Spleen (tissue), 11 donors: ENCODE measurements at regions not wholly inside any gene's neighbourhood (a gene's known extent, or its start where the extent isn't known, plus 50 kb on each side); places are given as distances from the start of the nearest gene placed in this dataset.

Source experiments
- DNase-seq: peaks from one replicate; pipeline ENCODE4 v3.0.0-alpha.2; 2020
- H3K27ac ChIP-seq, 8 donors: fragments of 200-600 bp; sonication (generic) in 7 of 8; 1 replicate in 4 of 8; 2 replicates in 4 of 8; pipeline versions ENCODE4 v1.5.0 to v1.8.0; 2016 to 2021; ENCODE audit warnings: inconsistent platforms in 4 of 8, mild to moderate bottlenecking in 4 of 8, moderate library complexity in 1 of 8
- H3K27me3 ChIP-seq, 7 donors: fragments of 200-600 bp; sonication (generic) in 6 of 7; replicated peaks in 1 of 7; 1 replicate in 4 of 7; 2 replicates in 3 of 7; pipeline versions ENCODE4 v1.5.0 to v1.8.0; 2016 to 2021; ENCODE audit warnings: inconsistent platforms in 3 of 7, mild to moderate bottlenecking in 1 of 7
- H3K36me3 ChIP-seq, 6 donors: fragments of 200-600 bp; sonication (generic) in 5 of 6; 1 replicate in 4 of 6; 2 replicates in 2 of 6; pipeline versions ENCODE4 v1.5.0 to v1.8.0; 2016 to 2021; ENCODE audit warnings: inconsistent platforms in 2 of 6
- H3K4me1 ChIP-seq, 6 donors: fragments of 200-600 bp; sonication (generic) in 5 of 6; 1 replicate in 3 of 6; 2 replicates in 3 of 6; pipeline versions ENCODE4 v1.5.0 to v1.8.0; 2016 to 2021; ENCODE audit warnings: inconsistent platforms in 3 of 6
- H3K4me3 ChIP-seq, 8 donors: fragments of 200-600 bp; sonication (generic) in 7 of 8; 1 replicate in 4 of 8; 2 replicates in 4 of 8; pipeline versions ENCODE4 v1.5.0 to v1.8.0; 2016 to 2021; ENCODE audit warnings: inconsistent platforms in 4 of 8, mild to moderate bottlenecking in 4 of 8, moderate library complexity in 2 of 8
- H3K9me3 ChIP-seq, 8 donors: fragments of 200-600 bp; sonication (generic) in 7 of 8; 1 replicate in 4 of 8; 2 replicates in 4 of 8; pipeline versions ENCODE4 v1.5.0 to v1.8.0; 2016 to 2021; ENCODE audit warnings: inconsistent platforms in 4 of 8
- CTCF ChIP-seq, 11 experiments: fragments of 200-600 bp in 7 of 11; fragments of 450-650 bp in 4 of 11; sonication (generic) in 4 of 11; IDR thresholded peaks in 8 of 11; conservative IDR thresholded peaks in 3 of 11; 1 replicate in 7 of 11; 2 replicates in 4 of 11; pipeline versions ENCODE4 v1.4.0 to v1.8.0; 2016 to 2021; ENCODE audit warnings: antibody characterized with exemption in 11 of 11, inconsistent platforms in 4 of 11, mild to moderate bottlenecking in 1 of 11
- POLR2A ChIP-seq, 3 donors: fragments of 450-650 bp; IDR thresholded peaks; one replicate each; pipeline ENCODE4 v1.5.1; 2017; ENCODE audit warnings: antibody characterized with exemption in 3 of 3, mild to moderate bottlenecking in 1 of 3
- POLR2AphosphoS5 ChIP-seq, 3 donors: sonication (generic); formaldehyde crosslinking; IDR thresholded peaks; one replicate each; pipeline ENCODE4 v1.5.1; 2017; ENCODE audit warnings: antibody characterized with exemption in 3 of 3
- WGBS, 5 donors: extraction: QIAGEN DNeasy Blood & Tissue Kit in 3 of 5; methylation state at CpG; one replicate each; pipeline versions ENCODE4 v1.1.5 to v1.1.7; 2013 to 2018; 5-methylcytosine and 5-hydroxymethylcytosine counted together
- intact Hi-C: fragments of 100-400 bp; cut with DNase I; formaldehyde crosslinking; loops from one replicate; pipeline ENCODE4 v1.15.0; 2023; ENCODE audit warnings: low total_unique reads
- donor health status: healthy with polysubstance abuse.
- donor health status: DM: no; HTN: no; CAD: no; lungs with moderate emphysema.
- donor health status: DM: no; HTN: no; CAD: no.
- donor health status: Bipolar disorder and iron deficiency.
- donor health status: healthy.
- donor health status: DM: no; HTN: no; CAD: no.
- donor health status: DM: yes; HTN: yes; CAD: no.

- Histone ChIP-seq H3K9me3 (no peaks in the 10 kb centered on the region), H3K27me3 (peaks cover 0 to 37% (median 0%) of the 10 kb centered on the region in 7 donors), H3K36me3 (no peaks in the 10 kb centered on the region), H3K4me3 (no peak overlapping the region), H3K4me1 (peaks cover 0 to 7% (median 0%) of the 10 kb centered on the region in 6 donors), H3K27ac (no peak overlapping the region)
- WGBS, 5 donors: 55 to 79% (median 60%) methylated on average over 3 of the region's 3 CpGs
- TF ChIP-seq POLR2A (IDR thresholded peaks at IDR 0.05) (no peak), POLR2AphosphoS5 (IDR thresholded peaks at IDR 0.05) (no peak), CTCF (IDR thresholded peaks at IDR 0.05 in 8 of 11, conservative IDR thresholded peaks at IDR 0.05 in 3 of 11) (no peak)
- intact Hi-C loops: no loop called here
- DNase-seq: no peak
These were observed 423.2 kb upstream of the C16orf82 start for GRCh38 chr16:26643519-26643918.

- no peak for DNase-seq
- H3K27ac ChIP-seq: no peak overlapping the region
- H3K9me3 ChIP-seq: no peaks in the 10 kb centered on the region
- intact Hi-C loops: no loop called here
- peaks cover 0 to 37% (median 0%) of the 10 kb centered on the region in 7 donors for H3K27me3 ChIP-seq
- TF ChIP-seq CTCF (IDR thresholded peaks at IDR 0.05 in 8 of 11, conservative IDR thresholded peaks at IDR 0.05 in 3 of 11): no peak
- no peak for TF ChIP-seq POLR2AphosphoS5 (IDR thresholded peaks at IDR 0.05)
- TF ChIP-seq POLR2A (IDR thresholded peaks at IDR 0.05): no peak
- WGBS, 5 donors: 77 to 84% (median 80%) methylated on average over 11 of the region's 11 CpGs
- H3K36me3 ChIP-seq: no peaks in the 10 kb centered on the region
- no peak overlapping the region for H3K4me3 ChIP-seq
- H3K4me1 ChIP-seq: peaks cover 0 to 7% (median 0%) of the 10 kb centered on the region in 6 donors
These were observed 421.7 kb upstream of the C16orf82 start for GRCh38 chr16:26644912-26645543.

GRCh38 chr16:26645614-26646013 is 421.1 kb upstream of the C16orf82 start:
- H3K27me3 ChIP-seq: peaks cover 0 to 37% (median 0%) of the 10 kb centered on the region in 7 donors
- H3K4me1 ChIP-seq: peaks cover 0 to 7% (median 0%) of the 10 kb centered on the region in 6 donors
- DNase-seq: no peak
- H3K4me3 ChIP-seq: no peak overlapping the region
- TF ChIP-seq POLR2A (IDR thresholded peaks at IDR 0.05) (no peak), CTCF (IDR thresholded peaks at IDR 0.05 in 8 of 11, conservative IDR thresholded peaks at IDR 0.05 in 3 of 11) (peak in 7 of 11 experiments; percentile 22 to 52 (median 49)), POLR2AphosphoS5 (IDR thresholded peaks at IDR 0.05) (no peak)
- no peaks in the 10 kb centered on the region for H3K9me3 ChIP-seq
- H3K36me3 ChIP-seq: no peaks in the 10 kb centered on the region
- WGBS, 5 donors: 13 to 23% (median 16%) methylated on average over 7 to 9 of the region's 9 CpGs
- no peak overlapping the region for H3K27ac ChIP-seq
- intact Hi-C loops: no loop called here

GRCh38 chr16:26647870-26648269 is 418.9 kb upstream of the C16orf82 start:
- intact Hi-C loops: no loop called here
- peaks cover 0 to 7% (median 0%) of the 10 kb centered on the region in 6 donors for H3K4me1 ChIP-seq
- no peak for DNase-seq
- 68 to 86% (median 74%) methylated on average over 4 of the region's 4 CpGs for WGBS, 5 donors
- H3K4me3 ChIP-seq: no peak overlapping the region
- no peaks in the 10 kb centered on the region for H3K36me3 ChIP-seq
- no peaks in the 10 kb centered on the region for H3K9me3 ChIP-seq
- no peak for TF ChIP-seq POLR2A (IDR thresholded peaks at IDR 0.05)
- TF ChIP-seq CTCF (IDR thresholded peaks at IDR 0.05 in 8 of 11, conservative IDR thresholded peaks at IDR 0.05 in 3 of 11): no peak
- TF ChIP-seq POLR2AphosphoS5 (IDR thresholded peaks at IDR 0.05): no peak
- no peak overlapping the region for H3K27ac ChIP-seq
- H3K27me3 ChIP-seq: peaks cover 0 to 30% (median 0%) of the 10 kb centered on the region in 7 donors
